ENCODE measurements at regions not wholly inside any gene's neighbourhood (a gene's known extent, or its start where the extent isn't known, plus 50 kb on each side); places are given as distances from the start of the nearest gene placed in this dataset.
"Not testable (repeated sequence)": the region's sequence is repeated elsewhere in the genome, so short reads cannot be mapped to it uniquely, and the experiment has no call there.

- no peak for DNase-seq
These were observed 1606.7 kb upstream of the AGA start for GRCh38 chr4:179048839-179049453.

DNA sequence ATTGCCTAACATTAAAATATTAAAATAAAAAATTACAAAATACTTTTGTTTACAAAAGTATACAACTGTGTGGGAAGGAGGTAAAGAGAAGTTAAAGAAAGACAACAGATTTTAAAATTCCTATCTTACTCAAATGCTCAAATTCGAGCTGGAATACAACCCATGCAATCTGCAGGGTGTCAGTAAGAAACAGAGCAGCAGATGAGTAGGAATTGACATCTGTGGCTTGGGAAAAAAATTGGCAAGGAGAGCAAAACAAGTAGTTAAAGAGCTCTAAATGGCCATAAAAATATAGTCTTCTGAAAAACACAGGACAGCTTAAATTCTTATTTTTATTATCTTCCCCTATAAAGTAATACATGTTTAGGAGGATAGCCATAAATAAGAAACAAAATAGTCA is 1609.0 kb upstream of the AGA start:
- no peak for DNase-seq

DNA sequence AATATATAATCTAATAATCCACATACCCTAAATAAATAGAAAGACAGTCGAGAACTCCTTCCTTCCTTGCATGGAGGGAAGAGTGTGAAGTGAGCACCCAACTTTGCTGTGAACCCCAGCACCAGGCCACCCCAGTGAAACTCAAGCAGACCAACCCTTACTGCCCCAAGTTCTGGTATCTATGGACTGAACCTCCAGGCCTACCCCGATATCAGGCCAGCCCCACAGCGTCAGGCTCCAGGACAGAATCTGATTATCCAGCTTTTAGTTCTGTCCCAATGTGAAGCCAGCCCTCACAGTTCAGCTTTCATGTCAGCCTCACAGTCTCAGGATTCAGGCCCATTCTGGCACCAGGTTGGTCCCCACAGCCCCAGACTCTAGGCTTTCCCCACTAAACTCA is 1617.2 kb upstream of the AGA start:
- no peak for DNase-seq

DNA sequence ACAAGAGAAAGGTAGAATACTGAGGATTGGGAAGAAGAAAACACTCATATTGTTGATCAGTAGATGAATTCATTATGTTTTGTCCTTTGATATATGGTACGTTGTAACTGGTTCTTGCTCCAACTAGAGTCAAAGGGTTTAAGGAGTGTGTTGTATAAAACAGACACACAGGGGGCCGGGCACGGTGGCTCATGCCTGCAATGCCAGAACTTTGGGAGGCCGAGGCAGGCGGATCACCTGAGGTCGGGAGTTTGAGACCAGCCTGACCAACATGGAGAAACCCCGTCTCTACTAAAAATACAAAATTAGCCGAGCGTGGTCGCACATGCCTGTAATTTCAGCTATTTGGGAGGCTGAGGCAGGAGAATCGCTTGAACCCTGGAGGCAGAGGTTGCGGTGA is 1624.0 kb upstream of the AGA start:
- DNase-seq = not testable (repeated sequence)

DNA sequence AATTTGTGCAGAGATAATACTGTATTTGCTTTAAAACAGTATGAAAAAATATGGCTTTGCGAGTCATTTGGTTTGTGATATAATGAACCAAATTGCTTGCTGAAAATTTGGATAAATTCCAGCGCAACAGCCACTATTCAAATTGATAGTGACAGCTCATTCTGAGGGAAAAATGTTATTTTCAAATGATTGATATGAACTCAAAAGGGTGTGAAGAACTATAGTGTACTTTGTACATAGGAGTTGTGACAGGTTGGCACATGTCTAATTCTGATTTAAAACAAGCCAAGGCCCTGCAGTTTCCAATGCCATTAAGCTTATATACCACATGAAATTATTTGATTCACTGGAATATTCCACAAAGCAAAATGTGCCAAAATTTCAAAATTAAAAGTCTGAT is 1628.9 kb upstream of the AGA start:
- no peak for DNase-seq

DNA sequence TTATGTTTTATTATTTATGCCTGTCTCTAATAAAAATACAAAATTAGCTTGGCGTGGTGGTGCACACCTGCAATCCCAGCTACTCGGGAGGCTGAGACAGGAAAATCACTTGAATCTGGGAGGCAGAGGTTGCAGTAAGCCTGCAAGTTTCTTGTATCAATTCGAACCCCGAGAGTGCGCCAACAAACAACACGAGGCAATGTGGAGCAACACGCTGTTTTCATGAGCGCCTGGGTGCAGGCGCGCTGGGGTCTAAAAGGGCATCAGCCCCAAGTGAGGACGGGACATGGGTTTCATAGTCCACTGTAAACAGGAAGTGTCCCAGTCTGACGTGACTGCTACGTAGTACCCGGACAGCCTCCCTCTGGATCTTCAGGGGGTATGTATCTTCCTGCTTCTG is 1634.6 kb upstream of the AGA start:
- DNase-seq = no peak

DNA sequence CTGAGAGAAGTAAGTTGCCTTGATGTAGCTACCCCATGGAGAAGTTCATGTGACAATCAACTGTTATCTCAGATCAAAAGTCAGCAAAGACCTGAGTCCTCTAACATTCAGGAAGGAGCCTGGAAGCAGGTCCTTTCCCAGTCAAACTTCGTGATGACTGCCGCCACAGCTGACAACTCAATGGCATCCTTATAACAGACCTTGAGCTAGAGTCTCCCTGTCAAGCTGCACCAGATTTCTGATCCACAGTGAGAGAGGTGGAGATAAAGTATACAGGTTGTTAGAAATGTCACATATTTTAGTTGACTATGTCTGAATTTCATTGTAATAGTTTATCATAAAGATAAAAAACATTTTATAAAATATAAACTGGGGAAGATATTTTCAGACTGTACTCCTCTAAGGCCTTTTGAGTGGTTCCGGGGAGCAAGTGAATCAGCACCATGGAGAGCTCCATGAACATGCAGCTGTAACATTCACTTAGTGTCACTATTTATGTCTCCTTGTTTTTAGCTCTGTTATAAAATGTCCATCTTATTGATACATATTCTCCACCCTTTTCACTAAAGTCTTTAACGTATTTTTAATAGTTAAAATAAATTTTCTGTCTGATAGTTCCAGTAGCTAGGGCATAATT is 1653.5 kb upstream of the AGA start:
- DNase-seq = no peak

DNA sequence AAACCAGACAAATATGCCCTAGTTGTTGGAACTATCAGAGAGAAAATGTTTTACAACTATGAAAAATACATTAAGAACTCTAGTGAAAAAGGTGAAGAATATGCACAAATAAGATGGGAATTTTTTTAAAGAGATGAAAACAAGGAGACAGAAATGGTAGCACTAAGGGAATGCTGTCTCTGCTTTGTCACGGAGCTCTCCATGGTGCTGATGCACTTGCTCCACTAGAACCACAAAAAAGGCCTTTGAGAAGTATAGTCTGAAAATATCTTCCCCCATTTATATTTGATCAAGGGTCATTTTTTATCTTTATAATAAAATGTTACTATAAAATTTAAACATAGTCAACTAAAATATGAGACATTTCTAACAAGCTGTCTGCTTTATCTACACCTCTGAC is 1655.5 kb upstream of the AGA start:
- DNase-seq = no peak

- no peak for DNase-seq
These were observed 1668.1 kb upstream of the AGA start for GRCh38 chr4:179110356-179110755.

DNA sequence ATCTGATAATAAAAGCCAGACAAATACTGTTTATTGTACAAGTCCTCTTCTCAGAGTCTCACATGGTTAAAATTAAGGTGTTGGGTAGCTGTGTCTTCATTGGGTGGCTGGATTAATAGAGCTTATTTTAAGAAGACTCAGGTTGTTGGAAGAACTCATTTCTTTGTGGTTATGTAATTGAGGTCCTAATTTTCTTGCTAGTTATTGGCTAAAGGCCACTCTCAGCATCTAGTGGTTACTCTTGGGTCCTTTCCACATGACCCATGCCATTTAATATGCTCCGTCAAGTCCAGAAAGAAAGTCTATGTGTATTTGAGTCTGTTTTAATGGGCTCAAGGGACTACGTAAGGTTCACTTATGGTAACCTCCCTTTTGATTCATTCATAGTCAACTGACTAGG is 1668.6 kb upstream of the AGA start:
- DNase-seq = no peak

GRCh38 chr4:179112441-179113170 is 1670.4 kb upstream of the AGA start:
- DNase-seq = no peak

- no peak for DNase-seq
These were observed 1672.4 kb upstream of the AGA start for GRCh38 chr4:179114615-179115014.

DNA sequence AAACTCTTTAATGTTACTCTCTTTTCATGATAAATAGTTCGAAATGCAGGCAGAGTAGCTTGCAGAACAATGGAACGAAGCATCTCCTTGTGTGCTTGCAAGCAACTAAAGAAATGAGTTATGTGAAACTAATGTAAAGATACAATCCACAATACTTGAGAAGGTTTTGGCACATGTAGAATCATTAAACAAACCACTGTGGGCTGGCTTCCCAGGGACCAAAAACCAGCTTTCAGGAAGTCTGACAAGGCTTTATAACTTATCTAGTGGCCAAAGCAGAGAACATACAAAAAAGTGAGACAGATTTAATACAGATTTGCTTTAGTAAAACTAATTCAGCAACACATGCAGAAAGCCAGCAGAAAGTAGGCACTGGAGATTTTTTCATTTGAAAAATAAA is 1673.8 kb upstream of the AGA start:
- no peak for DNase-seq

DNA sequence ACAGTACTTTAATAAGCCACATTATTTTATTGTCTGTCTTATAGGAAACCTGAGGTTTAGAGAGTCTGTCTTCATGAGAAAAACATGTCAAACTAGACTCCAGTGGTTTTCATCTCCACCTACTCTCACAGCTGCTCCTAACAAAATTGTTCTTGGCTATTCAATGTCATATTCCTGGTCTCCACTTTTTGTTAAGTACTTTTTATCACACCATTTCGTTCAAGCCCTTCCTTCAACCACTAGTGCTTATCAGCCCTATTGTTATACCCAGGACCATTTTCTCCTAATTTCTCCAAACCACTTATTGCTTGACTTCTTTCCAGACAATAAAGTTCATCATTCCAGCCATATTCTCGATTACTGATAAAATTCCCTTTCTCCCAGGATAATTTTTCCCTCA is 1674.3 kb upstream of the AGA start:
- no peak for DNase-seq

DNA sequence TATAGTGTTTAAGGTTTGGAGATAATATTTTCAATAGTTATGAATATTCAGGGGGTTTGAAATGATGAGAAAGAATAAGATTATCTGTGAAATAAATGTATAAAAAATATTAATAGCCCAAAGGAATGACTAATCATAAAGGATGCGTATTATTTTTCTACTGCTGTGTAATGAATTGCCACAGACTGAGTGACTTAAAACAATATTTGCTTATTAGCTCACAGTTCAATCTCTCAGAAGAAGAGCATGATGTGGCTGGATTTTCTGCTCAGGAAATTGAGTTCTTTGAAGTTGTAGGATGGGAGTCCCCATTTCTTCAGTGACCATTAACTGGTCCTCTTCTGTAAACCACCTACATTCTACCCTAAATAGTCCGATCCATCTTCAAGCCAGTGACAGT is 1680.8 kb upstream of the AGA start:
- DNase-seq = no peak

DNA sequence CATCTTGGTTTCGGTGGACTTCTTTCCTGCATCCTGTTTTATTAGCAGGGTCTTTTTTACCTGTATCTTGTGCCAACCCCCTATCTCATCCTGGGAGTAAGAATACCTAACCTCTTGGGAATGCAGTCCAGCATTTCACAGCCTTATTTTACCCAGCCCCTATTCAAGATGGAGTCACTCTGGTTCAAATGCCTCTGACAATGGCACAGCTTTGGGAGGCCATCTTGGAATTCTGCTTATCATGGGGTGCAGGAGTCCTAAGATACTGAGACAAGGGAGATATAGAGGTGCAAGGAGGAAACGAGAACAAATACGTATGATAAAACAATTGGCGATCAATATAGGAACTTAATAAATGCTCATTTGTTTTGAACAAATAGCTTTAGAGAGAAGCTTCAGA is 1682.2 kb upstream of the AGA start:
- DNase-seq = no peak

- DNase-seq = no peak
These were observed 1682.7 kb upstream of the AGA start for GRCh38 chr4:179124957-179125356.

DNA sequence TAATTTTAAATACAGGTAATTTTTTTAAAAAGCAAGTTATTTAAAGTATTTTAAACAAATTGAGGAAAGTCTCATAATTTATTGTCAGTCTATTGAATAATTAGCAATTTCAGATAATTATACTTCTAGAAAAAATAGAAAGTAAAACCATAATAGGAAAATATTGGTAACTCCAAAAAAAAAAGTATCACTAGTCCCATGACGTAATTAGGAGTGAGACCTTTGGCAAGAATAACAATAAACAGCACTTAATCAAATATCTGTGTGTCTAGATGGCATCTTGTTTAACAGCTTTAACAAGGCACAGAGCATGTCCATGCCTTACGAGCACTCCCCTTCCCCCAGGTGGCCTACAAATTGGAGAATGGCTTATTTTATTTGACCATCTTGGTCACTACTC is 1683.6 kb upstream of the AGA start:
- no peak for DNase-seq

- DNase-seq = no peak
These were observed 1686.1 kb upstream of the AGA start for GRCh38 chr4:179128299-179128698.

DNA sequence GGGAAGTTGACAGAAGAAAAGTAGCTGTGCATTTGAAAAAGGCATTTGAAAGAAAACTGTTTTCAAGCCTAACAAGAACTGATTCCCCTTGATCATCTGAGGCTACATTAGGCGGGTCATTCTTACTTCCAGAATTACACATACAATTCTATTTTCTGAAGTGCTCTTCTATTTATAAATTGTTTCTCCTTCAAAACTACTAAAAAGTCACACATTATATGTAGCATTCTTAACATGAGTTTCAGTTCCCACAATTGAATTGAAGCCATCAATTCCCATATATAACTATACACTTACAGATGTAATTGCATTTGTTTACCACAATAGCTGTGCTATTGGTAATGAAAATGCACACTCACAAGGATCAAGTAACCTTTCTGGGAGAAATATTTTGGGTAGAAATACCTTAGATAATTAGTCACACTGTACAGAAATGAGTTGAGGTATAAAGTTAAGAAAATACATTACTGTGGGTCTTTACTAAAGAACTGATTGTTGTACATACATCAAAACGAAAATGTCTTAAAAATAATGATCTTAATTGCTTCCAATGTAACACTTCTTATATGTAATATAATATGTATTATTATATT is 1688.0 kb upstream of the AGA start:
- no peak for DNase-seq

DNA sequence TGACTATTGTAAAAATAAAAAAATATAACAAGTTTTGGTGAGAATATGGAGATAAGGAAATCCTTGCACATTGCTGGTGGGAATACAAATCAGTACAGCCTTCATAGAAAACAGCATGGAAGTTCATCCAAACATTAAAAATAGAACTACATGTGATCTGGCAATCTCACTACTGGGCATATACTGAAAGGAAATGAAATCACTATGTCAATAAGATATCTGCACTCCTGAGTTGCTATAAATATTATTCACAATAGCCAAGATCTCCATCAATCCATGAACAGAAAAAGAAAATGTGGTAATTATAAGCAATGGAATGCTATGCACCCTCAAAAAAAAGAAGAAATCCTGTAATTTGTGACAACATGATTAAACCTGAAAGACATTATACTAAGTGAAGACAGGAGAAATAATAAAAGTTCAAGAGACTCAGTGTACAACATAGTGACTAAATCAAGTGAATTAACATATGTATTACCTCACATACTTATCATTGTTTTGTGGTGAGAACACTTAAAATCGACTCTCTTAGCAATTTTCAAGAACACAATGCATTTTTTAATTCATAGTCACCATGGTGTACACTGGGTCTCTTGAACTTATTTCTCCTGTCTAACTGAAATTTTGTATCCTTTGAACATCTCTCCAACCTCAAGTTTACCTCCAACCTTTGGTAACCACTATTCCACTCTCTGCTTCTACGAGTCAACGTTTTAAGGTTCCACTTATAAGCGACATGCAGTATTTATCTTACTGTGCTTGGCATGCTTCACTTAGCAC is 1703.7 kb upstream of the AGA start:
- DNase-seq = no peak

- no peak for DNase-seq
These were observed 1709.5 kb upstream of the AGA start for GRCh38 chr4:179151770-179152169.

DNA sequence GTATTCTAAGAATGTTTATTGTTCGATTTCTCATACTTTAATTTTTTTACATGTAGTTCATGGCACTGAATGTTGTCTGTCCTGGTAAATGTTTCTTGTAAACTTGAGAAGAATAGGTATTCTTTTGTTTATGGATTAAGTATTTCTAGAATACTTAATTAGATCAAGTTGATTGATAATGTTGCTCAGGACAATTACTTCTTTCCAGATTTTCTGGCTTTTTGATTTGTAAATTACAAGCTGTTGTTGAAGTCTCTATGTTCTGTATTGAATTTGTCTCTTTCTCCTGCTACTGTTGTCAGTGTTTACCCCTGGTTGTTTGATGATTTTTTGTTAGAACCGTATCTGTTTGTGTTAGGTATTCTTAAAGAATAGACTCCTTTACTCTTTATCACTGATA is 1720.9 kb upstream of the AGA start:
- DNase-seq = no peak

Measured in activated CD4-positive, alpha-beta T cell treated with anti-CD3 and anti-CD28 coated beads for 1 hour (primary cell).